PC-9 (cell line): ENCODE measurements at regions not wholly inside any gene's neighbourhood (a gene's known extent, or its start where the extent isn't known, plus 50 kb on each side); places are given as distances from the start of the nearest gene placed in this dataset.

ENCODE experiments used
- CTCF ChIP-seq: fragments of 200-600 bp; sonication (generic); conservative IDR thresholded peaks from 2 replicates; pipeline ENCODE4 v1.6.1; 2017; ENCODE audit warnings: mixed run types, antibody characterized with exemption, mild to moderate bottlenecking, moderate library complexity
- EZH2 ChIP-seq: fragments of 200-600 bp; sonication (generic); IDR thresholded peaks from 2 replicates; pipeline ENCODE4 v1.8.0; 2017; ENCODE audit warnings: antibody characterized with exemption, low read depth

- no peak for TF ChIP-seq CTCF
- no peak for TF ChIP-seq EZH2
Observed at GRCh38 chr9:89865981-89866380, 261.2 kb downstream of the GADD45G start.
